Calu3 (cell line): ENCODE measurements at regions not wholly inside any gene's neighbourhood (a gene's known extent, or its start where the extent isn't known, plus 50 kb on each side); places are given as distances from the start of the nearest gene placed in this dataset.

Experiments
- BruUV-seq: library from RNA; stranded (reverse); fragments of 400-500 nt; replicated peaks from 2 replicates; lab custom pipeline; 2021; lab: Mats Ljungman, UMichigan
- CTCF ChIA-PET: fragments of 300-600 bp; sonication (Branson Sonifier 250); formaldehyde crosslinking; loops from one replicate; lab custom pipeline; 2022; ENCODE audit warnings: antibody characterized with exemption; lab: Charles Lee
- DNase-seq: peaks from one replicate; pipeline ENCODE4 v3.0.0; 2022
- H3K27ac Mint-ChIP-seq: one replicate; pipeline ENCODE4 v1.8.0; 2022; ENCODE audit warnings: mixed read lengths; ENCODE audit not compliant: unreplicated experiment
- H3K27me3 Mint-ChIP-seq: one replicate; pipeline ENCODE4 v1.8.0; 2022; ENCODE audit warnings: mixed read lengths; ENCODE audit not compliant: unreplicated experiment
- H3K36me3 Mint-ChIP-seq: one replicate; pipeline ENCODE4 v1.8.0; 2022; ENCODE audit warnings: mild to moderate bottlenecking, moderate library complexity, mixed read lengths; ENCODE audit not compliant: insufficient read depth, unreplicated experiment
- H3K4me1 Mint-ChIP-seq: one replicate; pipeline ENCODE4 v1.8.0; 2022; ENCODE audit warnings: mild to moderate bottlenecking, low read depth, mixed read lengths; ENCODE audit not compliant: unreplicated experiment
- H3K4me3 Mint-ChIP-seq: one replicate; pipeline ENCODE4 v1.8.0; 2022; ENCODE audit warnings: mild to moderate bottlenecking, low read depth, moderate library complexity, mixed read lengths; ENCODE audit not compliant: unreplicated experiment
- H3K9me3 Mint-ChIP-seq: one replicate; pipeline ENCODE4 v1.8.0; 2022; ENCODE audit warnings: low read depth, mixed read lengths; ENCODE audit not compliant: unreplicated experiment
- CTCF ChIP-seq: fragments of 200-600 bp; IDR thresholded peaks from one replicate; pipeline ENCODE4 v1.8.0; 2022; ENCODE audit warnings: antibody characterized with exemption; ENCODE audit not compliant: unreplicated experiment
- intact Hi-C: fragments of 100-400 bp; cut with micrococcal nuclease; formaldehyde crosslinking; loops from one replicate; pipeline ENCODE4 v1.10.0; 2022; ENCODE audit not compliant: unreplicated experiment

GRCh38 chr11:128208329-128209137 is 378.8 kb downstream of the ETS1 start:
- H3K27me3 Mint-ChIP-seq = no peaks in the 10 kb centered on the region
- intact Hi-C loops = loop anchor here (1.0 to 2.0 kb wide), 3 partner anchors 28 to 240 kb away; no protein-coding TSS in a partner anchor
- peak overlapping the region; percentile 36 for H3K4me3 Mint-ChIP-seq
- CTCF ChIA-PET = interaction anchor here (0.6 kb wide), 2 partner anchors 301 to 622 kb away, joined by 3 to 5 read pairs; no protein-coding TSS in a partner anchor
- peaks cover 34% of the 10 kb centered on the region for H3K4me1 Mint-ChIP-seq
- BruUV-seq = TSS peak; percentile 66
- H3K9me3 Mint-ChIP-seq = no peaks in the 10 kb centered on the region
- H3K27ac Mint-ChIP-seq = peak overlapping the region; percentile 100
- no peak for TF ChIP-seq CTCF
- DNase-seq = peak; percentile 46
- peaks cover 28% of the 10 kb centered on the region for H3K36me3 Mint-ChIP-seq

- Mint-ChIP-seq H3K4me3 (peak overlapping the region; percentile 36), H3K27me3 (no peaks in the 10 kb centered on the region), H3K36me3 (peaks cover 28% of the 10 kb centered on the region), H3K9me3 (no peaks in the 10 kb centered on the region), H3K4me1 (peaks cover 34% of the 10 kb centered on the region), H3K27ac (peak overlapping the region; percentile 100)
- BruUV-seq = no TSS peak
- intact Hi-C loops = loop anchor here (2.0 kb wide), 2 partner anchors 27 to 35 kb away; no protein-coding TSS in a partner anchor
- DNase-seq = peak; percentile 30
- TF ChIP-seq CTCF = no peak
- CTCF ChIA-PET = interaction anchor here (0.6 kb wide), 2 partner anchors 301 to 623 kb away, joined by 3 to 5 read pairs; no protein-coding TSS in a partner anchor
These were observed 379.5 kb downstream of the ETS1 start for GRCh38 chr11:128207861-128208321.

GRCh38 chr11:128206461-128206860 is 380.9 kb downstream of the ETS1 start:
- CTCF ChIA-PET = interaction anchor here (0.6 to 1.5 kb wide), 5 partner anchors 34 to 319 kb away, joined by 3 to 5 read pairs (median 3); no protein-coding TSS in a partner anchor
- H3K9me3 Mint-ChIP-seq = no peaks in the 10 kb centered on the region
- no peak overlapping the region for H3K4me3 Mint-ChIP-seq
- DNase-seq = peak; percentile 41
- intact Hi-C loops = no loop called here
- no peaks in the 10 kb centered on the region for H3K27me3 Mint-ChIP-seq
- peaks cover 34% of the 10 kb centered on the region for H3K4me1 Mint-ChIP-seq
- TF ChIP-seq CTCF = no peak
- peaks cover 28% of the 10 kb centered on the region for H3K36me3 Mint-ChIP-seq
- no TSS peak for BruUV-seq
- peak overlapping the region; percentile 100 for H3K27ac Mint-ChIP-seq

GRCh38 chr11:128205796-128206195 is 381.6 kb downstream of the ETS1 start:
- Mint-ChIP-seq H3K4me3 (no peak overlapping the region), H3K27ac (peak overlapping the region; percentile 100), H3K9me3 (no peaks in the 10 kb centered on the region), H3K36me3 (peaks cover 28% of the 10 kb centered on the region), H3K4me1 (peaks cover 34% of the 10 kb centered on the region), H3K27me3 (no peaks in the 10 kb centered on the region)
- no peak for TF ChIP-seq CTCF
- CTCF ChIA-PET = interaction anchor here (0.6 to 1.5 kb wide), 2 partner anchors 33 to 35 kb away, joined by 3 to 5 read pairs; no protein-coding TSS in a partner anchor
- intact Hi-C loops = no loop called here
- BruUV-seq = no TSS peak
- peak; percentile 28 for DNase-seq
